Astrocyte of the cerebellum (primary cell): ENCODE measurements at regions not wholly inside any gene's neighbourhood (a gene's known extent, or its start where the extent isn't known, plus 50 kb on each side); places are given as distances from the start of the nearest gene placed in this dataset.

ENCODE experiments used
- DNase-seq: peaks from one replicate; pipeline ENCODE4 v3.0.0-alpha.2; 2011; ENCODE audit warnings: low read depth
- H3K4me3 ChIP-seq: 2 replicates; pipeline ENCODE4 v1.5.1; 2011; ENCODE audit warnings: mild to moderate bottlenecking, low read depth, low read length, moderate library complexity
- CTCF ChIP-seq: IDR thresholded peaks from 2 replicates; pipeline ENCODE4 v1.5.1; 2012; ENCODE audit warnings: low read length, low read depth, moderate library complexity, mild to moderate bottlenecking; ENCODE audit errors: missing control alignments
- in situ Hi-C: cut with HindIII; loops from 2 replicates; pipeline ENCODE4 v1.10.0; 2017; ENCODE audit warnings: low sequenced_read_pairs

DNA sequence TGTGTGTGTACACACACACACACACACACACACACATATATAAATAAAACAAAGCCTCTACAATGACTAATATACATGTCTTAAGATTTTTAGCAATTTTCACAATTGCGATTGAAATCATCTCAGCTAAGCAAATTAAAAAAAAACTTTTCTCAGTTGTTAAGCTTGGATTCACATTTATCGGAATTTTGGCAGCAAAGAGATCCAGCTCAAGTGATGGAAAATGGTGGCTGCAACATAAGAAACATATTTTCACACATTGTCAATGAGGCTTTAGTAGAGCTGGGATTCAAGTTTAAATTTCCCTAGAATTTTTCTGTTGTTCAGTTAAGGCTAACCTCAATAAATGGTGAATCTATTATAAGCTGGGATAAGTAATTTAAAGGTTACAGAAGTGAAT, 768.6 kb upstream of the SORCS1 start:
- H3K4me3 ChIP-seq: no peak overlapping the region
- no peak for TF ChIP-seq CTCF
- DNase-seq: no peak
- in situ Hi-C loops: no loop called here

GRCh38 chr10:107931808-107932207, 767.3 kb upstream of the SORCS1 start:
- DNase-seq: no peak
- no peak for TF ChIP-seq CTCF
- no peak overlapping the region for H3K4me3 ChIP-seq
- in situ Hi-C loops: no loop called here

DNA sequence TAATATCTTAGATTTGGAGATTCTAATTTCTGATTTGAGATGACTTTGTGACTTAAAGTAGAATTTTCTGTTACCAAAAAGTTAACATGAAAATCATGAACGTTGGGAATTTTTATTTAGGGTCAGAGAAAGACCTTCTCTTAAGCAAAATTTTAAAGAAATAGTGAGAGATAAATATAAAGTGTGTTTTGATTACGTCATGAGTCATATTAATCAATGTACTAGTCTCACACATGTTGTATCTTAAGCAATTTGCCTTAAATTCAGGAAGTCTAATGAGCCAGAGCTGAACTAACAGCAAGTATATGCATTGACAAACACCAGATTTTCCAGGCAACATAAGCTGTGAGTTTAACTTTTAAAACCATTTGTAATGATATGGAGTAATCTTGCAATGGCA, 765.5 kb upstream of the SORCS1 start:
- in situ Hi-C loops: no loop called here
- DNase-seq: no peak
- no peak for TF ChIP-seq CTCF
- H3K4me3 ChIP-seq: no peak overlapping the region

DNA sequence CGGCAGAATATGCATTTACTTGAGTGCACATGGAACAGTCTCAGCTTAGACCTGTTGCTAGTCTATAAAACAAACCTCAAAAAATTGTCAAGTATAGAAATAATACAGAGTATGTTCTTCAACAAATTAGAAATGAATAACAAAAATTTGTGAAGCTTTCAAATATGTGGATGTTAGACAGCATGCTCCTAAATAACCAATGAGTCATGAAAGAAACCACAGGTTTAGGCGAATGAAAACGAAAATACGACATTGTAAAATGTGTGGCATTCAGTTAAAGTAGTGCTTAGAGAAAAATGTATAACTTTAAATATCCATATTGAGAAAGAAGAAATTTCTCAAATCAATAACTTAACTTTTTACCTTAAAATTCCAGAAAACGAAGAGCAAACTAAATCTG, 760.0 kb upstream of the SORCS1 start:
- TF ChIP-seq CTCF: no peak
- no peak overlapping the region for H3K4me3 ChIP-seq
- no peak for DNase-seq
- in situ Hi-C loops: loop anchor here (5.0 kb wide), 1 partner anchor 37 kb away; no protein-coding TSS in a partner anchor

GRCh38 chr10:107919626-107920235, 755.2 kb upstream of the SORCS1 start:
- H3K4me3 ChIP-seq: no peak overlapping the region
- in situ Hi-C loops: loop anchor here (5.0 kb wide), 1 partner anchor 32 kb away; no protein-coding TSS in a partner anchor
- no peak for DNase-seq
- no peak for TF ChIP-seq CTCF

DNA sequence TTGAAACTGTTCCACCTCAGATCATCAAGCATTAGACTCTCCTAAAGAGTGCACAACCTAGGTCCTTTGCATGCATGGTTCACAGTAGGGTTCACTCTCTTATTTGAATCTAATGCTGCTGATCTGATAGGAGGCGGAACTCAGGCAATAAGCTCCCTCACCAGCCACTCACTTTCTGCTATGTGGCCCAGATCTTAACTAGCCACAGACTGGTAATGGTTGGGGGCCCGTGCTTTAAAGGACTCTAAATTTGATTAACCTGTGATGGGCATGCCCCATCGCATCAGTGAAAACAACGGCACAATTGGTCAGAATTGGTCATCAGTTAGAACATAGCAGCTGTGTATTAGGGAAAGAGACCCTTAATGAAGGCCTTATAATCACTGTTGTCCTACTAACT, 753.7 kb upstream of the SORCS1 start:
- TF ChIP-seq CTCF: no peak
- H3K4me3 ChIP-seq: no peak overlapping the region
- in situ Hi-C loops: no loop called here
- no peak for DNase-seq
